Upper lobe of left lung (tissue), 4 donors: ENCODE measurements at regions not wholly inside any gene's neighbourhood (a gene's known extent, or its start where the extent isn't known, plus 50 kb on each side); places are given as distances from the start of the nearest gene placed in this dataset.

ENCODE experiments used
- CTCF ChIP-seq, 6 experiments: fragments of 450-650 bp in 4 of 6; fragments of 200-600 bp in 2 of 6; sonication (generic) in 2 of 6; IDR thresholded peaks; one replicate each; pipeline ENCODE4 v1.5.1; 2016 to 2019; ENCODE audit warnings: antibody characterized with exemption in 6 of 6
- POLR2A ChIP-seq, 4 donors: fragments of 450-650 bp; IDR thresholded peaks; one replicate each; pipeline ENCODE4 v1.5.1; 2016 to 2017; ENCODE audit warnings: antibody characterized with exemption in 4 of 4, mild to moderate bottlenecking in 2 of 4
- POLR2AphosphoS5 ChIP-seq, 2 donors: sonication (generic); formaldehyde crosslinking; IDR thresholded peaks; one replicate each; pipeline ENCODE4 v1.5.1; 2017; ENCODE audit warnings: antibody characterized with exemption in 2 of 2

- TF ChIP-seq CTCF (IDR thresholded peaks at IDR 0.05) (no peak), POLR2AphosphoS5 (IDR thresholded peaks at IDR 0.05) (no peak), POLR2A (IDR thresholded peaks at IDR 0.05) (no peak)
These were observed 313.1 kb downstream of the SIPA1L2 start for GRCh38 chr1:232316864-232317263.
